Neural cell (in vitro differentiated cells): ENCODE measurements at regions not wholly inside any gene's neighbourhood (a gene's known extent, or its start where the extent isn't known, plus 50 kb on each side); places are given as distances from the start of the nearest gene placed in this dataset.

Experiments
- H2AFZ ChIP-seq: fragments of 200-600, 300-800 bp; sonication (generic), shearing (Covaris generic); 2 replicates; pipeline ENCODE4 v1.6.0; 2014; ENCODE audit warnings: low read depth, mild to moderate bottlenecking, antibody characterized with exemption, low read length, moderate library complexity
- H3F3A ChIP-seq: fragments of 200-600 bp; shearing (Covaris generic); 2 replicates; pipeline ENCODE4 v1.6.1; 2016; ENCODE audit warnings: mild to moderate bottlenecking, moderate library complexity, mixed read lengths, antibody characterized with exemption, low read length; ENCODE audit not compliant: insufficient read depth, poor library complexity, severe bottlenecking
- H3K27ac ChIP-seq: fragments of 200-600, 300-800 bp; sonication (generic), shearing (Covaris generic); 2 replicates; pipeline ENCODE4 v1.5.1; 2014; ENCODE audit warnings: mild to moderate bottlenecking, low read length, moderate library complexity
- H3K27me3 ChIP-seq: fragments of 300-800, 200-600 bp; sonication (generic), shearing (Covaris generic); 2 replicates; pipeline ENCODE4 v1.6.0; 2014; ENCODE audit warnings: mild to moderate bottlenecking, low read depth, low read length, moderate library complexity; ENCODE audit not compliant: insufficient read depth
- H3K36me3 ChIP-seq: fragments of 300-800, 200-600 bp; sonication (generic), shearing (Covaris generic); 2 replicates; pipeline ENCODE4 v1.5.1; 2014; ENCODE audit warnings: mild to moderate bottlenecking, antibody characterized with exemption, low read length, moderate library complexity; ENCODE audit not compliant: insufficient read depth
- H3K4me2 ChIP-seq: fragments of 300-800, 200-600 bp; sonication (generic), shearing (Covaris generic); 2 replicates; pipeline ENCODE4 v1.6.0; 2014; ENCODE audit warnings: mild to moderate bottlenecking, low read length
- H3K4me3 ChIP-seq: fragments of 300-800, 200-600 bp; sonication (generic), shearing (Covaris generic); 2 replicates; pipeline ENCODE4 v1.5.1; 2014; ENCODE audit warnings: mild to moderate bottlenecking, low read length, moderate library complexity
- H3K79me2 ChIP-seq: fragments of 200-600 bp; shearing (Covaris generic); replicated peaks from 2 replicates; pipeline ENCODE4 v1.6.0; 2014; ENCODE audit warnings: mild to moderate bottlenecking, low read length, moderate library complexity; ENCODE audit not compliant: insufficient read depth
- H3K9ac ChIP-seq: fragments of 300-800, 200-600 bp; sonication (generic), shearing (Covaris generic); 2 replicates; pipeline ENCODE4 v1.6.1; 2016; ENCODE audit warnings: mild to moderate bottlenecking, low read length, mixed read lengths
- H3K9me2 ChIP-seq: fragments of 200-600 bp; shearing (Covaris generic); 2 replicates; pipeline ENCODE4 v1.6.1; 2016; ENCODE audit warnings: mild to moderate bottlenecking, low read length, mixed read lengths; ENCODE audit not compliant: insufficient read depth
- H3K9me3 ChIP-seq: fragments of 200-600, 300-800 bp; sonication (generic), shearing (Covaris generic); 2 replicates; pipeline ENCODE4 v1.6.1; 2016; ENCODE audit warnings: mild to moderate bottlenecking, mixed run types, low read length, moderate library complexity, mixed read lengths
- H4K20me1 ChIP-seq: fragments of 200-600 bp; shearing (Covaris generic); 2 replicates; pipeline ENCODE4 v1.6.1; 2016; ENCODE audit warnings: mild to moderate bottlenecking, mixed run types; ENCODE audit not compliant: insufficient read depth
- CTCF ChIP-seq: fragments of 450-650 bp; IDR thresholded peaks from 2 replicates; pipeline ENCODE4 v1.5.1; 2014; ENCODE audit warnings: antibody characterized with exemption, mild to moderate bottlenecking, moderate library complexity; ENCODE audit not compliant: poor library complexity, severe bottlenecking
- EP300 ChIP-seq: fragments of 450-650 bp; conservative IDR thresholded peaks from 2 replicates; pipeline ENCODE4 v1.6.1; 2014; ENCODE audit warnings: antibody characterized with exemption, mild to moderate bottlenecking, moderate library complexity; ENCODE audit not compliant: poor library complexity, severe bottlenecking
- EZH2 ChIP-seq: fragments of 200-600, 300-800 bp; shearing (Covaris generic), sonication (generic); IDR thresholded peaks from 2 replicates; pipeline ENCODE4 v1.6.1; 2014; ENCODE audit warnings: antibody characterized with exemption, low read length, borderline replicate concordance, mild to moderate bottlenecking; ENCODE audit not compliant: insufficient read depth, poor library complexity, severe bottlenecking
- MXI1 ChIP-seq: fragments of 450-650 bp; conservative IDR thresholded peaks from 2 replicates; pipeline ENCODE4 v1.6.1; 2014; ENCODE audit warnings: antibody characterized with exemption, mild to moderate bottlenecking; ENCODE audit not compliant: poor library complexity, severe bottlenecking
- POLR2AphosphoS5 ChIP-seq: IDR thresholded peaks from 2 replicates; pipeline ENCODE4 v1.6.1; 2012
- RAD21 ChIP-seq: fragments of 450-650 bp; conservative IDR thresholded peaks from 2 replicates; pipeline ENCODE4 v1.6.1; 2014; ENCODE audit warnings: antibody characterized with exemption, mild to moderate bottlenecking, moderate library complexity
- REST ChIP-seq: IDR thresholded peaks from 2 replicates; pipeline ENCODE4 v1.6.1; 2012; ENCODE audit warnings: borderline replicate concordance
- SMC3 ChIP-seq: fragments of 450-650 bp; conservative IDR thresholded peaks from 2 replicates; pipeline ENCODE4 v1.6.1; 2014; ENCODE audit warnings: antibody characterized with exemption, mild to moderate bottlenecking, moderate library complexity; ENCODE audit not compliant: poor library complexity
- TAF1 ChIP-seq: IDR thresholded peaks from 2 replicates; pipeline ENCODE4 v1.6.1; 2012; ENCODE audit warnings: low read depth

- no peak overlapping the region for H3K9ac ChIP-seq
- H3F3A ChIP-seq: no peaks in the 10 kb centered on the region
- TF ChIP-seq POLR2AphosphoS5 (no peak), MXI1 (no peak), TAF1 (no peak), SMC3 (no peak), REST (no peak), EP300 (no peak), RAD21 (no peak), EZH2 (no peak), CTCF (no peak)
- H3K9me3 ChIP-seq: no peaks in the 10 kb centered on the region
- H3K27me3 ChIP-seq: no peaks in the 10 kb centered on the region
- H4K20me1 ChIP-seq: no peaks in the 10 kb centered on the region
- no peaks in the 10 kb centered on the region for H3K9me2 ChIP-seq
- no peak overlapping the region for H3K27ac ChIP-seq
- H3K79me2 ChIP-seq: no peaks in the 10 kb centered on the region
- H3K4me3 ChIP-seq: no peak overlapping the region
- no peak overlapping the region for H3K4me2 ChIP-seq
- no peak overlapping the region for H2AFZ ChIP-seq
- H3K36me3 ChIP-seq: no peaks in the 10 kb centered on the region
These were observed 208.0 kb downstream of the C11orf91 start for GRCh38 chr11:33492596-33492995.

DNA sequence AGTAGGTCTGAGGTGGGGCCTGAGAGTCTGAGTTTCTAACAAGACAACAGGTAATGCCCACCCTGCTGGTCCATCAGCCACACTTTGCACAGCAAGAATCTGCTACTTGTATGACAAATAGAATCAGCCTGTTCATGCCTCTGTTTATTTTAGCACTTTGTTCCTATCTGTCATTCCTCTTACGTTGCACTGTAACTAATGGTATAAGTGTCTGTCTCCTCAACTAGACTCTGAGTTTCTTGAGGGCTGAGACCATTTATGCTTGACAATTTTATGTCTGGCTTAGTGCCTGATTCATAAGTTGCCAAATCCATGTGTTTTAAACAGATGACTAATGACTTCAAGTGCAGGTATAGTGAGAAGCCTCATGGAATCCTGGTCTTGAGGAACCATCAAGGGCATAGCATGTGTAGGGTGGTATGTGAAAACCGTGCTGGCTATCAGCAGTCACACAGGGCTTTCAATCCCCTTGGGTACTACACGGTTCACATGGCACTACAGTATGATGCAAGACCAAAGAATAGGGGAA, 209.7 kb downstream of the C11orf91 start:
- no peak overlapping the region for H2AFZ ChIP-seq
- no peak overlapping the region for H3K4me3 ChIP-seq
- H3K27ac ChIP-seq: no peak overlapping the region
- H3F3A ChIP-seq: no peaks in the 10 kb centered on the region
- H3K4me2 ChIP-seq: no peak overlapping the region
- TF ChIP-seq RAD21 (no peak), EP300 (peak; percentile 76), TAF1 (no peak), POLR2AphosphoS5 (peak; percentile 70), CTCF (no peak), EZH2 (no peak), MXI1 (peak; percentile 21), REST (no peak), SMC3 (no peak)
- no peaks in the 10 kb centered on the region for H3K36me3 ChIP-seq
- H3K27me3 ChIP-seq: no peaks in the 10 kb centered on the region
- no peaks in the 10 kb centered on the region for H3K9me2 ChIP-seq
- H3K9ac ChIP-seq: no peak overlapping the region
- no peaks in the 10 kb centered on the region for H3K79me2 ChIP-seq
- no peaks in the 10 kb centered on the region for H4K20me1 ChIP-seq
- H3K9me3 ChIP-seq: no peaks in the 10 kb centered on the region
